A204.1 (cell line): ENCODE measurements at regions not wholly inside any gene's neighbourhood (a gene's known extent, or its start where the extent isn't known, plus 50 kb on each side); places are given as distances from the start of the nearest gene placed in this dataset.
"Not testable (repeated sequence)": the region's sequence is repeated elsewhere in the genome, so short reads cannot be mapped to it uniquely, and the experiment has no call there.

Source experiments
- FAIRE-seq: peaks from 2 replicates; lab custom pipeline; 2012; peaks lifted over from hg19 to GRCh38; lab: Jason Lieb, UNC

- FAIRE-seq, result no peak
These were observed 1281.2 kb upstream of the NUDT12 start for GRCh38 chr5:104843822-104844221.

- no peak for FAIRE-seq
These were observed 1277.7 kb upstream of the NUDT12 start for GRCh38 chr5:104840284-104840683.

- FAIRE-seq, result not testable (repeated sequence)
These were observed 1268.9 kb upstream of the NUDT12 start for GRCh38 chr5:104831515-104831914.

GRCh38 chr5:104821606-104822005 lies 1259.0 kb upstream of the NUDT12 start:
- no peak for FAIRE-seq

- FAIRE-seq, result no peak
These were observed 1254.5 kb upstream of the NUDT12 start for GRCh38 chr5:104817127-104817526.

GRCh38 chr5:104815212-104815611 lies 1252.6 kb upstream of the NUDT12 start:
- no peak for FAIRE-seq

- no peak for FAIRE-seq
These were observed 1238.0 kb upstream of the NUDT12 start for GRCh38 chr5:104800440-104801048.

GRCh38 chr5:104793755-104794080 lies 1231.1 kb upstream of the NUDT12 start:
- FAIRE-seq, result no peak

- no peak for FAIRE-seq
These were observed 1230.6 kb upstream of the NUDT12 start for GRCh38 chr5:104793031-104793754.

GRCh38 chr5:104789366-104789765 lies 1226.8 kb upstream of the NUDT12 start:
- no peak for FAIRE-seq

GRCh38 chr5:104785097-104785496 lies 1222.5 kb upstream of the NUDT12 start:
- no peak for FAIRE-seq

- no peak for FAIRE-seq
These were observed 1211.8 kb upstream of the NUDT12 start for GRCh38 chr5:104774372-104774771.

- FAIRE-seq, result no peak
These were observed 1201.6 kb upstream of the NUDT12 start for GRCh38 chr5:104764197-104764596.

- FAIRE-seq, result no peak
These were observed 1200.6 kb upstream of the NUDT12 start for GRCh38 chr5:104763216-104763615.

GRCh38 chr5:104757915-104758314 lies 1195.3 kb upstream of the NUDT12 start:
- FAIRE-seq, result no peak

GRCh38 chr5:104755806-104756205 lies 1193.2 kb upstream of the NUDT12 start:
- FAIRE-seq, result no peak

GRCh38 chr5:104754311-104754995 lies 1191.9 kb upstream of the NUDT12 start:
- no peak for FAIRE-seq

GRCh38 chr5:104751969-104752368 lies 1189.4 kb upstream of the NUDT12 start:
- FAIRE-seq, result no peak

GRCh38 chr5:104739905-104740304 lies 1177.3 kb upstream of the NUDT12 start:
- no peak for FAIRE-seq

- no peak for FAIRE-seq
These were observed 1176.9 kb upstream of the NUDT12 start for GRCh38 chr5:104739503-104739902.

GRCh38 chr5:104736073-104736472 lies 1173.5 kb upstream of the NUDT12 start:
- no peak for FAIRE-seq

GRCh38 chr5:104734046-104734445 lies 1171.5 kb upstream of the NUDT12 start:
- FAIRE-seq, result no peak

GRCh38 chr5:104733063-104733669 lies 1170.6 kb upstream of the NUDT12 start:
- no peak for FAIRE-seq
